ENCODE measurements at regions not wholly inside any gene's neighbourhood (a gene's known extent, or its start where the extent isn't known, plus 50 kb on each side); places are given as distances from the start of the nearest gene placed in this dataset.

DNA sequence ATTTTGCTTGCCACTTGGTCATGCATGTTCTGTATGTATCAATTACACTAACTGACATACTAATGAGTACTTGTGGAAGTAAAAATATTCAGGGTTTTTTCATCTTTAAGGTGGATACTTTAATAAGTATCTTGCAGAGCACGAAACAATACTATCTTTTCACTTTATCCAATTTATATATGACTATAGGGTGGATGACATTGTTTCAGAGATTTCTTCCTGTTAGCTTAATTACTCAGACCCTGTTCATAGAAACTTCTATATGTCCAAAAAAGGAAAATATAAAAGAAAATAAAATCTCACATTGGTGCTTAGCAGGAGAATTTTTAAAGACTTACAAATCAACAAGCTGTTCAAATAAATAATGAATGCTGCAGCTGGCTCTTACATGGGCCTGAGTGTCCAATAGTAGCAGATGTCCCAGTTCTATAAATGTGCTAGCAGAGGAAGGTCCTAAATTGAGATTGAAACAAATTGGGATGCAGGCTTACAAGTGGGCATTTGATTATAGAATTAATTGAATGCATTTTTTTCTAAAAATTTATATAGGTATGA, 91.5 kb upstream of the THSD7A start:
- TF ChIP-seq, protein P1, sequence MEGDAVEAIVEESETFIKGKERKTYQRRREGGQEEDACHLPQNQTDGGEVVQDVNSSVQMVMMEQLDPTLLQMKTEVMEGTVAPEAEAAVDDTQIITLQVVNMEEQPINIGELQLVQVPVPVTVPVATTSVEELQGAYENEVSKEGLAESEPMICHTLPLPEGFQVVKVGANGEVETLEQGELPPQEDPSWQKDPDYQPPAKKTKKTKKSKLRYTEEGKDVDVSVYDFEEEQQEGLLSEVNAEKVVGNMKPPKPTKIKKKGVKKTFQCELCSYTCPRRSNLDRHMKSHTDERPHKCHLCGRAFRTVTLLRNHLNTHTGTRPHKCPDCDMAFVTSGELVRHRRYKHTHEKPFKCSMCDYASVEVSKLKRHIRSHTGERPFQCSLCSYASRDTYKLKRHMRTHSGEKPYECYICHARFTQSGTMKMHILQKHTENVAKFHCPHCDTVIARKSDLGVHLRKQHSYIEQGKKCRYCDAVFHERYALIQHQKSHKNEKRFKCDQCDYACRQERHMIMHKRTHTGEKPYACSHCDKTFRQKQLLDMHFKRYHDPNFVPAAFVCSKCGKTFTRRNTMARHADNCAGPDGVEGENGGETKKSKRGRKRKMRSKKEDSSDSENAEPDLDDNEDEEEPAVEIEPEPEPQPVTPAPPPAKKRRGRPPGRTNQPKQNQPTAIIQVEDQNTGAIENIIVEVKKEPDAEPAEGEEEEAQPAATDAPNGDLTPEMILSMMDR (conservative IDR thresholded peaks at IDR 0.05 in 1 of 2, IDR thresholded peaks at IDR 0.05 in 1 of 2; ENCODE audit: low read depth in 1 of 2, low read length in 2 of 2) = no peak
- no peak for TF ChIP-seq EZH2 (IDR thresholded peaks at IDR 0.05; ENCODE audit: low read length, missing control alignments)

Measured in fibroblast of lung (primary cell).